ENCODE measurements at regions not wholly inside any gene's neighbourhood (a gene's known extent, or its start where the extent isn't known, plus 50 kb on each side); places are given as distances from the start of the nearest gene placed in this dataset.
A peak's percentile ranks its signal among the peaks of the same experiment; 100 is the strongest.

- peak; percentile 93 for DNase-seq (ENCODE audit: low spot score)
Observed at GRCh38 chr5:84603568-84604185, 219.0 kb upstream of the EDIL3 start.

DNA sequence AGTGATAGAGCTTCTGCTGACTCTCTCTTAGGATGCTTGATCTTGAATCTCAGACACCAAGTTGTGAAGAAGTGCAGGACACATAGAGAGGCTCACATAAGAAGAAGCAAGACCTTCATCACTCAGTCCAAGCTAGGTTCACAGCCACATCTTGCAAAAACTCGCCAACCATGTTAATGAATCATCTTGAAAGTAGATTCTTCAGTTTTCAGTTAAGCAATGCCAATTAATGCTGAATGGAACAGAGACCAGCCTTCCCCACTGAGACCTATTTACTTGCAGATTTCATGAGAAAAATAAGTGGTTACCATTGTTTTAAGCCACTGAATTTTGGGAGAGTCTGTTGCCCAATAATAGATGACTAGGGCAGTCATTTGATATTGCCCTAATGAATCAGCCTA lies 217.7 kb upstream of the EDIL3 start:
- DNase-seq (ENCODE audit: low spot score), result no peak

GRCh38 chr5:84599964-84600363 lies 215.3 kb upstream of the EDIL3 start:
- DNase-seq (ENCODE audit: low spot score), result no peak

GRCh38 chr5:84597904-84598303 lies 213.2 kb upstream of the EDIL3 start:
- no peak for DNase-seq (ENCODE audit: low spot score)

DNA sequence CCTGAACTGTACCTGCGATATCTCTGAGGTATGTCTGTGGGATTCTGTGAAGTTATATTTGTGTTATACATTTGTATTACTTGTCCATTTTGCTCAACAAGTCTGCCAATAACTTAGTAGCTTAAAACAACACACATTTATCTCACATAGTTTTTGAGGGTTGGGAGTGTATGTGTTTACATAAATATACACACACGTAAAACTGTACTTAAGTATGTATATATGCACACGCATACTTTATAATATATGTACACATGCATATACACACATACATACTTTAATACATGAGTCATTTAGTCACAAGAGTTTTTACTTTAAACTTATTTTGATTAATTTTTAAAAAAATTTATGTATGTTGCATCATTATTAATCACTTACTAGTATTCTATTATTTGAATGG lies 205.9 kb upstream of the EDIL3 start:
- no peak for DNase-seq (ENCODE audit: low spot score)

DNA sequence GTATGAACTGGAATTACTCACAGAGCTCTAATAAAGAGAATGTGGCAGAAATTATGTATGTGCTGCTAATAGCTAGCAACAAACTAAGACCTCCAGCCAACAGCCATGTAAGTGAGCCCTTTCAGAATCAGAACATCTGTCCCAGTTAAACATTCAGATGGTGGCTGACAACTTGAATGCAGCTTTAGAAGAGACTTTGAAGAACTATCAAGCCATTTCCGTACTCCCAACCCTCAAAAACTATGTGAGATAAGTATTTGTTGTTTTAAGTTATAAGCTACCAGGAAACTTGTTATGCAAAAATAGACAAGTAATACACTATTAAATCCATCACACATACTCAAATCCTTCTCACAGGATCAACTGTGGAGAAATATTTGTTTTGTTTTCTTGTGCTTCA lies 205.2 kb upstream of the EDIL3 start:
- DNase-seq (ENCODE audit: low spot score), result no peak

DNA sequence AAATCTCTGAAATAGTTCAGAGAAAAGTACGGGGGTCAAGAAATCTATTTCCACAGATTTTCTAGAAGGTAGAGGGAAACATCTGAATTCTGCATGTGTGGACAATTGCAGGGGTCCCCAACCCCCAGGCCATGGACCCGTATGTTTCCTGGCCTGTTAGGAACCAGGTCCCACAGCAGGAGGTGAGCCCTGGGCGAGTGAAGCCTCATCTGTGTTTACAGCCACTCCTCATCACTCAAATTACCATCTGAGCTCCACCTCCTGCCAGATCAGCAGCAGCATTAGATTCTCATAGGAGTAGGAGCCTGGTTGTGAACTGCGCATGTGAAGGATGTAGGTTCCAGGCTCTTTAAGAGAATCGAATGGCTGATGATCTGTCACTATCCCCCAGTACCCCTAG lies 200.5 kb upstream of the EDIL3 start:
- no peak for DNase-seq (ENCODE audit: low spot score)

- DNase-seq (ENCODE audit: low spot score), result no peak
Observed at GRCh38 chr5:84578226-84578625, 193.5 kb upstream of the EDIL3 start.

GRCh38 chr5:84573017-84573712 lies 188.5 kb upstream of the EDIL3 start:
- no peak for DNase-seq (ENCODE audit: low spot score)

DNA sequence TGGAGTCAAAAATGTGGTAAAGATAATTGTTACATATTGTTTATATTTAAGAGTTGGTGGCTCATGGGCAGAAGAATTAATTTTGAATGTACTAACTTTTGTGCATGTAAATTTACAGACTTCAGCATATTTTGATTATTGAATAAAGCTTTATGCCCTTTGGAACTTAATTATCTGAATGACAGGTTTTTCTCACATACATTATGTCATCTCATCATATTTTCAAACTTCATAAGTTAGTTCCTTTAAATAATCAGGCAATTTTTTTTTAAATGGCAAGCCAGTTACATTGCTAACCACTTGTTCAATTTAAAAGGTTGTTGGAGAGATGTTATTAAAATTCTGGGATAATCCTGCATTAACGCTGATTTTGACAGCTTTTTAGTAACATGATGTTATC lies 184.6 kb upstream of the EDIL3 start:
- no peak for DNase-seq (ENCODE audit: low spot score)

DNA sequence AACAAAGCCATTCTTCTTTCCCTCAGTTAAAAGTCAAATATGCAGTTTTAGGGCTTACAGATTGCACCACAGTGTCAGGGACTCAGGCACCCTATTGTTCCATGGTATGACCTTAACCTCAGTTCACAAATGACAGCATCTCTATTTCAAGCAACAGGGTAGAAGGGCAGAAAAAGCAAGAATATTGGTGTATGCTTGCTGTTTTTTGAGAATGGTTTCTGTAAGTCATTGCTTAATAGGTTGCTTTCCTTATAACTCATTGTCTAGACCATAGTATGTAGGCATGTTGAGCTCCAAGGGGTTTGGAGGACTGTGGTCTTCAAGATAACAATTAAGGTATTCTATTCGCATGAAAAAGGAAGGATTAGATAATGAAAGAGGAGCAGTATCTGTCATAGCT lies 183.5 kb upstream of the EDIL3 start:
- DNase-seq (ENCODE audit: low spot score), result no peak

DNA sequence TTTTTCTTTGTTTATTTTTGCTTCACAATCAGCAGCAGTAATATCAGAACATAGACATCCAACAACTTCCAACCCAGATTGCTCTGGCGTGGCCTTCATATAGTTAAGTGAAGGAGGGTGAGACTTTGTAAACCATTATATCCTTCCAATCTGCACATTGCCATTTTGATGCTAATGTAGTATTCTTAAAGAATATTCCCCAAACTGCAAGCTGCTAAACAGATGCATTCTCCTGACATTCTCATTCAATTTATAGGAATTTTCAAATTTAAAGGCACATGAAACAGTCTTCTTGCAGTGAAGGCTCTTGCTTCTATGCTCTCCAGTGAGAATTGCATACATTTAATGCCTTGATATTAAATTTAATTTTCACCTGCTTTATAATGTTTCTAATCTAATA lies 181.2 kb upstream of the EDIL3 start:
- no peak for DNase-seq (ENCODE audit: low spot score)

- DNase-seq (ENCODE audit: low spot score), result peak; percentile 9
Observed at GRCh38 chr5:84564321-84565075, 179.8 kb upstream of the EDIL3 start.

DNA sequence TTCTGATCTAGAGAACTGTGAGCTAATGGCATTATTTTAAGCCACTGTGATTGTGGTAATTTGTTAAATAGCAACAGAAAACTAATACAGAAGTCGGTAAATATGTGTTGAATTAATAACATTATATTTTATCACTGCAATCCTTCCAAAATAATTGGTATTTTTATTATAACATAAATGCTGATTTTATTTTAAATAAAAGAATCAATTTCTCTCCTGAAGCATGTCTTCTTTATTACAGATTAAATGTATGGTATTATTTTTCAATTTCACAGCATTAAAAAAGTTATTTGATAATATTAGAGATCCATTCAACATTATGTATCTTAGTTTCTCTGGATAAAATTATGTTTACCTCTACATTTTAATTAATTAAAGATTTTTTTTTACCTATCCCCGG lies 165.5 kb upstream of the EDIL3 start:
- DNase-seq (ENCODE audit: low spot score), result no peak

DNA sequence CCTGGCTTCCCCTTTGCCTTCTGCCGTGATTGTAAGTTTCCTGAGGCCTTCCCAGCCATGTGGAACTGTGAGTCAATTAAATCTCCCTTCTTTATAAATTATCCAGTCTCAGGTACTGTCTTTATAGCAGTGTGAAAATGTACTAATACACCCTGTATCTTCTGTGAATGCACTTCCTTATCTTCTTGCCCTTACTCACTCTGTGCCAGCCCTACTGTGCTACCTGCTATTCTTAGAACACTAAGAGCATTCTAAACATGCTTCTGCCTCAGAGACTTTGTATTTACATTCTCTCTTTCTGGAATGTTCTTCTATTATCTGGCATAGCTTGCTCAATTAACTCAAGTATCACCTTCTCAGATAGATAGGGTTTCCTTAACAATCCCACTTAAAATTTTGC lies 164.4 kb upstream of the EDIL3 start:
- DNase-seq (ENCODE audit: low spot score), result no peak

DNA sequence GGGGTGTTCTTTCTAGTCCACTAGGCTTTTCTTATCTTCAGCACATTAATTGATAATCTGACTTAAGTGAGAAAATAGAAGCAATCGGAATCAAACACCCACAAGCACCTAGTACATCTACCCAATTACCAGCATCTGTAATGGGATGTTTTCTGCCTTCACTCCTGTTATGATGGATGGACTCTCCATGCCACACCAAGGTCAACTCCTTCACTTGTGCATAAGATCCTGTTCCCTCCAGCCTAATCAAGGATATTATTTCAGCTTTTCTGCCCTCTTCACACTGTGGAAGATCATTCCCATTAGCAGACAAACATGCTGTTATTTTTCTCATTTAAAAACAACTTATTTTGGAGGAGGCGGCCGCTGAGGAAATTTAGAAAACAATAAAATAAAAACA lies 162.0 kb upstream of the EDIL3 start:
- DNase-seq (ENCODE audit: low spot score), result no peak

- DNase-seq (ENCODE audit: low spot score), result no peak
Observed at GRCh38 chr5:84536797-84537196, 152.1 kb upstream of the EDIL3 start.

GRCh38 chr5:84535281-84535680 lies 150.6 kb upstream of the EDIL3 start:
- DNase-seq (ENCODE audit: low spot score), result no peak

DNA sequence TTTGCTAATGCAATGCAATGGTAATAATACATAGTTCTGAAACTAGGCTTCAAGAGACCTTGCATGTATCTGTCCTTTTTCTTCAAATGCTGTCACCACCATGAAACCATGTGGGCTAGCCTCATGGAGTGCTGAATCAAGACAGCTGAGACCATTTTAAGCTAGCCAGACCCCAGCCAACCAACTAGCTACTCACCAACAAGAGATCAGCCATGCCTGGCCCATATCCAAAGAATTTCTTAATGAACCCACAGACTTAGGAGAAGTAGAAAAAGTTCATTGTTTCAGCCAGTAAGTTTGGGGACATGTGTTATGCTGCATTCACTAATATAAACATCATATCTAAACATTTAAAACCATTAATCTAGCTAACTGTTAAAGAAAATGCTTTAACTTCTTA lies 139.8 kb upstream of the EDIL3 start:
- DNase-seq (ENCODE audit: low spot score), result peak; percentile 25

GRCh38 chr5:84518862-84519261 lies 134.2 kb upstream of the EDIL3 start:
- no peak for DNase-seq (ENCODE audit: low spot score)

- no peak for DNase-seq (ENCODE audit: low spot score)
Observed at GRCh38 chr5:84518370-84518769, 133.7 kb upstream of the EDIL3 start.

DNA sequence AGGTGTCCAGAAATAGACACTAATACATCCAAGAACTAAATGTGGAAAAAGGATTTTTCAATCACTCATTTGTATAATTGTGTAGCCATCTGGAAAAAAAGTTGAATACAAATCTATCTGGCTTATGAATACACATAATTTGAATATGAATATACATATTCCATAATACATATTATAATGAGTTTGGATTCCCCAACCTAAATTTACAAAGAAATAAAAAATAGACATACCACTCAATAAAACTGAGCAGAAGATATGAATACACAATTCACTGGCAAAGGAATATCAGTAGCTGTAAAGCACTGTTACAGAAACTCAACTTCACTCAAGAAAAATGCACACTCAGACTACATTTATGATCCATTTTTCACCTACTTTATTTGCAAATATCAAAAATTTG lies 121.9 kb upstream of the EDIL3 start:
- no peak for DNase-seq (ENCODE audit: low spot score)

- peak; percentile 70 for DNase-seq (ENCODE audit: low spot score)
Observed at GRCh38 chr5:84494453-84494852, 109.8 kb upstream of the EDIL3 start.

Measured in H4 (cell line).